ENCODE measurements at regions not wholly inside any gene's neighbourhood (a gene's known extent, or its start where the extent isn't known, plus 50 kb on each side); places are given as distances from the start of the nearest gene placed in this dataset.

DNA sequence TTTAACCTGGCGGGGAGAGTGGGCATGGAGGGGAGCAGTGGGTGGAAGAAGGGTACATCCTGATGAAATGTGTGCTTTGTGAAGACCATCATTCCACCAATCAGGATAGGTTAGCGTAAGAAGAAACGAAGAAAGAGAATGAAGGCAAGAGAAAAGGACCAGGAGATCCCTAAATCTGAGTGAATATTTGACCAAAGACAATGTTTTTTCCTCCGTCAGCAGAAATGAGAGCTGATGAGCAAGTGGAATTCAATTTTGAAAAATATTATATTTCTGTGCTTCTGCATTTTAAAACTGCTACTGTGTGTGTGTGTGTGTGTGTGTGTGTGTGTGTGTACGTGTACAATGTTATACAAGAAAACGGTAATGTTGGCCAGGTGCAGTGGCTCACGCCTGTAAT lies 58.3 kb upstream of the NOCT start:
- TF ChIP-seq CREB1 (IDR thresholded peaks at IDR 0.05; ENCODE audit: low read depth) (no peak), RAD21 (IDR thresholded peaks at IDR 0.05; ENCODE audit: low read depth) (no peak), EP300 (IDR thresholded peaks at IDR 0.05; ENCODE audit: borderline replicate concordance) (no peak), TEAD4 (IDR thresholded peaks at IDR 0.05) (no peak), TAF1 (IDR thresholded peaks at IDR 0.05; ENCODE audit: low read depth) (no peak)
- TF ChIP-seq, protein P1, sequence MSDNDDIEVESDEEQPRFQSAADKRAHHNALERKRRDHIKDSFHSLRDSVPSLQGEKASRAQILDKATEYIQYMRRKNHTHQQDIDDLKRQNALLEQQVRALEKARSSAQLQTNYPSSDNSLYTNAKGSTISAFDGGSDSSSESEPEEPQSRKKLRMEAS (IDR thresholded peaks at IDR 0.05), result no peak

DNA sequence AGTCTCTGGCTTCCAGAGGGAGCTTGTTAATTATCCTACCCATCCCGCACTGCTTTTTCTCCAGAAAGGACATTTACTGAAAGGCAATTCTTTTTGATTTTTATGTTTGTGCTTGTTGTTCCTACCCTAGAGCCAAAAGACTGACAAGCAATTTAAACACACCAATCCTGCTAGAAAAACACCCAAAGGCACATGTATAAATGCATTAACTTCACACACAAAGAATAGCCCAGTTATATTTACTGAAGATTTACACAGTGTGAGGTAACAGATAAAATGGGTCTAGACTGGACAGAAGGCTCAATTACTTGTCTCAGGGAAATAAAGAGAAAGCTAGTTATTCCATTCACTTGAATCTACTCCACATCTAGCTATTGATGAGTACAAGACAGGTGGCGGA lies 61.2 kb upstream of the NOCT start:
- no peak for TF ChIP-seq EP300 (IDR thresholded peaks at IDR 0.05; ENCODE audit: borderline replicate concordance)
- TF ChIP-seq TEAD4 (IDR thresholded peaks at IDR 0.05), result no peak
- no peak for TF ChIP-seq YY1 (IDR thresholded peaks at IDR 0.05; ENCODE audit: low read depth)
- TF ChIP-seq, protein P1 (IDR thresholded peaks at IDR 0.05), result no peak
- TF ChIP-seq RAD21 (IDR thresholded peaks at IDR 0.05; ENCODE audit: low read depth), result no peak
- no peak for TF ChIP-seq FOXM1 (IDR thresholded peaks at IDR 0.05; ENCODE audit: borderline replicate concordance, low read depth)
- TF ChIP-seq NFIC (IDR thresholded peaks at IDR 0.05), result no peak
- TF ChIP-seq, protein P2, sequence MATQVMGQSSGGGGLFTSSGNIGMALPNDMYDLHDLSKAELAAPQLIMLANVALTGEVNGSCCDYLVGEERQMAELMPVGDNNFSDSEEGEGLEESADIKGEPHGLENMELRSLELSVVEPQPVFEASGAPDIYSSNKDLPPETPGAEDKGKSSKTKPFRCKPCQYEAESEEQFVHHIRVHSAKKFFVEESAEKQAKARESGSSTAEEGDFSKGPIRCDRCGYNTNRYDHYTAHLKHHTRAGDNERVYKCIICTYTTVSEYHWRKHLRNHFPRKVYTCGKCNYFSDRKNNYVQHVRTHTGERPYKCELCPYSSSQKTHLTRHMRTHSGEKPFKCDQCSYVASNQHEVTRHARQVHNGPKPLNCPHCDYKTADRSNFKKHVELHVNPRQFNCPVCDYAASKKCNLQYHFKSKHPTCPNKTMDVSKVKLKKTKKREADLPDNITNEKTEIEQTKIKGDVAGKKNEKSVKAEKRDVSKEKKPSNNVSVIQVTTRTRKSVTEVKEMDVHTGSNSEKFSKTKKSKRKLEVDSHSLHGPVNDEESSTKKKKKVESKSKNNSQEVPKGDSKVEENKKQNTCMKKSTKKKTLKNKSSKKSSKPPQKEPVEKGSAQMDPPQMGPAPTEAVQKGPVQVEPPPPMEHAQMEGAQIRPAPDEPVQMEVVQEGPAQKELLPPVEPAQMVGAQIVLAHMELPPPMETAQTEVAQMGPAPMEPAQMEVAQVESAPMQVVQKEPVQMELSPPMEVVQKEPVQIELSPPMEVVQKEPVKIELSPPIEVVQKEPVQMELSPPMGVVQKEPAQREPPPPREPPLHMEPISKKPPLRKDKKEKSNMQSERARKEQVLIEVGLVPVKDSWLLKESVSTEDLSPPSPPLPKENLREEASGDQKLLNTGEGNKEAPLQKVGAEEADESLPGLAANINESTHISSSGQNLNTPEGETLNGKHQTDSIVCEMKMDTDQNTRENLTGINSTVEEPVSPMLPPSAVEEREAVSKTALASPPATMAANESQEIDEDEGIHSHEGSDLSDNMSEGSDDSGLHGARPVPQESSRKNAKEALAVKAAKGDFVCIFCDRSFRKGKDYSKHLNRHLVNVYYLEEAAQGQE (IDR thresholded peaks at IDR 0.05; ENCODE audit: low read depth), result no peak

DNA sequence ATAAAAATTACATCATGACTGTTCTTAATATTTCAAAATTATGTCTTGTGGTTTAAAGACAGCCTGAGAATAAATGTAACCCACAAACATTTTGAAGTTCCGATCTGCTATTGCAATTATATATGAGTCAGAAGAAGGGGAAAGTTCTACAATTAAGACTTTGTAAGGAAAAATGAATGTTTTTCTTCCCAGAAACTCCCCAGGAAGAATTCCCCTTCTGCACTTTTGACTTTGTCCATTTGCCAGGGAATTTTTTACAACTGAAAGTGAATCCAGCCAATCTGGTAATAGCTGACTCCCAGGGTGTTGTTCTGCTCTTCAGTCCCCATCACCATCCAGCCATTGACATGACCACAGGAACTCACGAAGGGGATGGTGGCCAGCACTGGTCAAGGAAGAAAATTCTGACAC lies 61.6 kb upstream of the NOCT start:
- TF ChIP-seq TAF1 (IDR thresholded peaks at IDR 0.05; ENCODE audit: low read depth), result no peak
- TF ChIP-seq NFIC (IDR thresholded peaks at IDR 0.05), result no peak
- TF ChIP-seq, protein P2 (IDR thresholded peaks at IDR 0.05; ENCODE audit: low read depth), result no peak
- TF ChIP-seq, protein P3, sequence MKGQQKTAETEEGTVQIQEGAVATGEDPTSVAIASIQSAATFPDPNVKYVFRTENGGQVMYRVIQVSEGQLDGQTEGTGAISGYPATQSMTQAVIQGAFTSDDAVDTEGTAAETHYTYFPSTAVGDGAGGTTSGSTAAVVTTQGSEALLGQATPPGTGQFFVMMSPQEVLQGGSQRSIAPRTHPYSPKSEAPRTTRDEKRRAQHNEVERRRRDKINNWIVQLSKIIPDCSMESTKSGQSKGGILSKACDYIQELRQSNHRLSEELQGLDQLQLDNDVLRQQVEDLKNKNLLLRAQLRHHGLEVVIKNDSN (IDR thresholded peaks at IDR 0.05), result no peak
- no peak for TF ChIP-seq ZBTB7A (IDR thresholded peaks at IDR 0.05; ENCODE audit: low read depth)
- no peak for TF ChIP-seq EGR1 (IDR thresholded peaks at IDR 0.05)

DNA sequence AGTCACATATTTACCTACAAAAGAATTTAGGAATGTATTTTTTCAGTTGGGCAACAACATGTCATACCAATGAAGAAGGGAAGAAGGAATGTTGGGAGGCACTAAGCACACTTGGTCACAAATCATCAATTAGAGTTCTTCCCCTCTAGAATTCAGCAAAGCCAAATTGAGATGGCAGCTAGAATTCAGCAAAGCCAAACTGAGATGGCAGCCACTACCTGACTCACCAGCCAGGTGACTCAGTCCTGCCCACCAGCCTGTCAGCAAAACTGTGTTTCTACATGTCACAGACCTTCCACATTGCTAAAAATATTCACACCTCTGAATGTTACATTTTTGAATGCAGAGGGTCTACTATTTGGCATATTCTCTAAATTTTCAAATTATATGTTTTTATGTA lies 63.2 kb upstream of the NOCT start:
- no peak for TF ChIP-seq TCF12 (IDR thresholded peaks at IDR 0.05; ENCODE audit: low read depth)
- TF ChIP-seq, protein P2 (IDR thresholded peaks at IDR 0.05; ENCODE audit: low read depth), result no peak
- TF ChIP-seq ZBTB7A (IDR thresholded peaks at IDR 0.05; ENCODE audit: low read depth), result no peak
- TF ChIP-seq EP300 (IDR thresholded peaks at IDR 0.05; ENCODE audit: borderline replicate concordance), result no peak
- TF ChIP-seq, protein P3 (IDR thresholded peaks at IDR 0.05), result no peak
- TF ChIP-seq, protein P1 (IDR thresholded peaks at IDR 0.05), result no peak

DNA sequence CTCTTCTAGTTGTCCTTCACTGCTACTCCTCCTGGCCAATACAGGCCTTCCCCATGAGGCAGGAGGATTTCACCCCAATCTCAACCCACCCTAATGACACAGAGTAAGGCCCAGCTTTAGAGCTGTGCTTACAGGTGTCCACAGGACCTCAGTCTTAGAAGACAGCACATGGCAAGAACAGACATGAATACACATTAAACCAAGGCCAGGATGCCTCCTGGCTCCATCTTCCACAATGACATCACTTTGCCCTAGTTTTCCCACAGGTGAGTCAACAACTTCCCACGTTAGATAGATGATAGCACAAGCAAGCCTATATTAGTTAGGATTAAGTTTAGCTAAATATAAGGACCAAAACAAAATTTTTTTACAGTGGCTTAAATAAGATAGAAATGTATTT lies 63.8 kb upstream of the NOCT start:
- no peak for TF ChIP-seq CEBPB (IDR thresholded peaks at IDR 0.05)
- TF ChIP-seq NFIC (IDR thresholded peaks at IDR 0.05), result no peak
- no peak for TF ChIP-seq TAF1 (IDR thresholded peaks at IDR 0.05; ENCODE audit: low read depth)
- TF ChIP-seq, protein P3 (IDR thresholded peaks at IDR 0.05), result no peak
- no peak for TF ChIP-seq EGR1 (IDR thresholded peaks at IDR 0.05)
- no peak for TF ChIP-seq YY1 (IDR thresholded peaks at IDR 0.05; ENCODE audit: low read depth)
- TF ChIP-seq, protein P2 (IDR thresholded peaks at IDR 0.05; ENCODE audit: low read depth), result no peak
- TF ChIP-seq, protein P1 (IDR thresholded peaks at IDR 0.05), result no peak
- no peak for TF ChIP-seq EP300 (IDR thresholded peaks at IDR 0.05; ENCODE audit: borderline replicate concordance)
- TF ChIP-seq CREB1 (IDR thresholded peaks at IDR 0.05; ENCODE audit: low read depth), result no peak
- TF ChIP-seq FOXM1 (IDR thresholded peaks at IDR 0.05; ENCODE audit: borderline replicate concordance, low read depth), result no peak

All from Ishikawa (cell line).